Neural progenitor cell (in vitro differentiated cells): ENCODE measurements at regions not wholly inside any gene's neighbourhood (a gene's known extent, or its start where the extent isn't known, plus 50 kb on each side); places are given as distances from the start of the nearest gene placed in this dataset.

Source experiments
- EZH2 ChIP-seq: fragments of 200-600 bp; sonication (generic); IDR thresholded peaks from 2 replicates; pipeline ENCODE4 v1.6.1; 2017; ENCODE audit warnings: antibody characterized with exemption, mild to moderate bottlenecking, moderate library complexity
- EZH2phosphoT487 ChIP-seq: fragments of 200-600 bp; sonication (generic); IDR thresholded peaks from 2 replicates; pipeline ENCODE4 v1.6.1; 2017; ENCODE audit warnings: antibody characterized with exemption
- TF ChIP-seq, protein P1 (sequence below): fragments of 200-600 bp; sonication (generic); IDR thresholded peaks from 2 replicates; pipeline ENCODE4 v1.5.1; 2017; ENCODE audit warnings: antibody characterized with exemption, mild to moderate bottlenecking

DNA sequence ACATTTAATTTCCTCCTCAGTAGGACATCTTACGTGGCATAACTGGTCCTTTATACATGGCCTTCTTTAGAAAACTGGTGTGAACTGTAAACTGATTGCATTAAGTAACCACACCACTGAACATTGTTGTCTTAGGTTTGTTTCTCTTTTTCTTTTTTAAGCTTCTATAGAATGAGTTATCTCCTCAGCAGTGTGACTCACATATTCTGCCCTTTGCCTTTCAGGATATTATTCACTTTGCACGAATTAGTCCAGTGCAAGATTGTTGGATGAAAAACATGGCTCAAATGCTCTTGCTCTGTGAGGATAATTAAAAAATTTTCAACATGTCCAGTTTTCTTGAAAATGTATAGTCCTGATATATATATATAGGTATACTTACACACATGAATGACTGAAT is 147.6 kb downstream of the KBTBD8 start:
- TF ChIP-seq, protein P1, sequence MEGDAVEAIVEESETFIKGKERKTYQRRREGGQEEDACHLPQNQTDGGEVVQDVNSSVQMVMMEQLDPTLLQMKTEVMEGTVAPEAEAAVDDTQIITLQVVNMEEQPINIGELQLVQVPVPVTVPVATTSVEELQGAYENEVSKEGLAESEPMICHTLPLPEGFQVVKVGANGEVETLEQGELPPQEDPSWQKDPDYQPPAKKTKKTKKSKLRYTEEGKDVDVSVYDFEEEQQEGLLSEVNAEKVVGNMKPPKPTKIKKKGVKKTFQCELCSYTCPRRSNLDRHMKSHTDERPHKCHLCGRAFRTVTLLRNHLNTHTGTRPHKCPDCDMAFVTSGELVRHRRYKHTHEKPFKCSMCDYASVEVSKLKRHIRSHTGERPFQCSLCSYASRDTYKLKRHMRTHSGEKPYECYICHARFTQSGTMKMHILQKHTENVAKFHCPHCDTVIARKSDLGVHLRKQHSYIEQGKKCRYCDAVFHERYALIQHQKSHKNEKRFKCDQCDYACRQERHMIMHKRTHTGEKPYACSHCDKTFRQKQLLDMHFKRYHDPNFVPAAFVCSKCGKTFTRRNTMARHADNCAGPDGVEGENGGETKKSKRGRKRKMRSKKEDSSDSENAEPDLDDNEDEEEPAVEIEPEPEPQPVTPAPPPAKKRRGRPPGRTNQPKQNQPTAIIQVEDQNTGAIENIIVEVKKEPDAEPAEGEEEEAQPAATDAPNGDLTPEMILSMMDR, result no peak
- TF ChIP-seq EZH2, result no peak
- TF ChIP-seq EZH2phosphoT487, result no peak
